Activated T-cell treated with anti-CD3 and anti-CD28 coated beads, Interleukin-2, amount 50 U/mL, for 4 hours (primary cell): ENCODE measurements at regions not wholly inside any gene's neighbourhood (a gene's known extent, or its start where the extent isn't known, plus 50 kb on each side); places are given as distances from the start of the nearest gene placed in this dataset.
"Not testable (repeated sequence)": the region's sequence is repeated elsewhere in the genome, so short reads cannot be mapped to it uniquely, and the experiment has no call there.

Source experiments
- ATAC-seq, 2 donors: fragments of 200-7000 bp; cut with Tn5 transposase; one replicate each; pipeline ENCODE4 v1.10.0; 2021
- DNase-seq: peaks from one replicate; pipeline ENCODE4 v3.0.0-alpha.2; 2020
- H3K27me3 Mint-ChIP-seq: one replicate; pipeline ENCODE4 v1.8.0; 2021; ENCODE audit warnings: low read depth, mixed read lengths
- H3K36me3 Mint-ChIP-seq: one replicate; pipeline ENCODE4 v1.8.0; 2022; ENCODE audit warnings: mixed read lengths; ENCODE audit not compliant: insufficient read depth
- H3K4me1 Mint-ChIP-seq: one replicate; pipeline ENCODE4 v1.8.0; 2021; ENCODE audit warnings: low read depth, mixed read lengths
- H3K4me3 Mint-ChIP-seq: one replicate; pipeline ENCODE4 v1.8.0; 2021; ENCODE audit warnings: mild to moderate bottlenecking, moderate library complexity, mixed read lengths
- H3K9me3 Mint-ChIP-seq: one replicate; pipeline ENCODE4 v1.8.0; 2021; ENCODE audit warnings: mixed read lengths

- DNase-seq: no peak
- no peaks in the 10 kb centered on the region for H3K4me1 Mint-ChIP-seq
- H3K9me3 Mint-ChIP-seq: no peaks in the 10 kb centered on the region
- no peak for ATAC-seq
- H3K27me3 Mint-ChIP-seq: no peaks in the 10 kb centered on the region
- no peak overlapping the region for H3K4me3 Mint-ChIP-seq
- no peaks in the 10 kb centered on the region for H3K36me3 Mint-ChIP-seq
Measured at GRCh38 chr16:65744401-65744800, 622.1 kb upstream of the CDH5 start.

- no peaks in the 10 kb centered on the region for H3K9me3 Mint-ChIP-seq
- no peaks in the 10 kb centered on the region for H3K4me1 Mint-ChIP-seq
- no peak overlapping the region for H3K4me3 Mint-ChIP-seq
- H3K27me3 Mint-ChIP-seq: no peaks in the 10 kb centered on the region
- DNase-seq (no peak), ATAC-seq (no peak)
- no peaks in the 10 kb centered on the region for H3K36me3 Mint-ChIP-seq
Measured at GRCh38 chr16:65743558-65743957, 621.7 kb upstream of the CDH11 start.

GRCh38 chr16:65740711-65741110, 618.8 kb upstream of the CDH11 start:
- no peaks in the 10 kb centered on the region for H3K9me3 Mint-ChIP-seq
- DNase-seq (no peak), ATAC-seq (no peak)
- no peaks in the 10 kb centered on the region for H3K4me1 Mint-ChIP-seq
- H3K4me3 Mint-ChIP-seq: no peak overlapping the region
- H3K36me3 Mint-ChIP-seq: no peaks in the 10 kb centered on the region
- no peaks in the 10 kb centered on the region for H3K27me3 Mint-ChIP-seq

GRCh38 chr16:65739518-65739917, 617.7 kb upstream of the CDH11 start:
- DNase-seq (no peak), ATAC-seq (no peak)
- Mint-ChIP-seq H3K9me3 (no peaks in the 10 kb centered on the region), H3K4me1 (no peaks in the 10 kb centered on the region), H3K4me3 (no peak overlapping the region), H3K27me3 (no peaks in the 10 kb centered on the region), H3K36me3 (no peaks in the 10 kb centered on the region)

GRCh38 chr16:65737831-65738230, 616.0 kb upstream of the CDH11 start:
- no peaks in the 10 kb centered on the region for H3K4me1 Mint-ChIP-seq
- no peak for DNase-seq
- H3K36me3 Mint-ChIP-seq: no peaks in the 10 kb centered on the region
- H3K4me3 Mint-ChIP-seq: no peak overlapping the region
- ATAC-seq: no peak
- no peaks in the 10 kb centered on the region for H3K27me3 Mint-ChIP-seq
- no peaks in the 10 kb centered on the region for H3K9me3 Mint-ChIP-seq

GRCh38 chr16:65735615-65736014, 613.8 kb upstream of the CDH11 start:
- not testable (repeated sequence) for H3K9me3 Mint-ChIP-seq, H3K4me3 Mint-ChIP-seq, ATAC-seq, H3K4me1 Mint-ChIP-seq, DNase-seq, H3K27me3 Mint-ChIP-seq, H3K36me3 Mint-ChIP-seq

- Mint-ChIP-seq H3K4me1 (no peaks in the 10 kb centered on the region), H3K4me3 (no peak overlapping the region), H3K36me3 (no peaks in the 10 kb centered on the region), H3K9me3 (no peaks in the 10 kb centered on the region), H3K27me3 (no peaks in the 10 kb centered on the region)
- ATAC-seq (no peak), DNase-seq (no peak)
Measured at GRCh38 chr16:65733721-65734120, 611.9 kb upstream of the CDH11 start.

- Mint-ChIP-seq H3K27me3 (no peaks in the 10 kb centered on the region), H3K9me3 (no peaks in the 10 kb centered on the region), H3K36me3 (no peaks in the 10 kb centered on the region), H3K4me3 (no peak overlapping the region), H3K4me1 (no peaks in the 10 kb centered on the region)
- ATAC-seq: no peak
- no peak for DNase-seq
Measured at GRCh38 chr16:65731833-65732232, 610.0 kb upstream of the CDH11 start.

- H3K36me3 Mint-ChIP-seq: no peaks in the 10 kb centered on the region
- DNase-seq (no peak), ATAC-seq (no peak)
- H3K27me3 Mint-ChIP-seq: no peaks in the 10 kb centered on the region
- no peaks in the 10 kb centered on the region for H3K9me3 Mint-ChIP-seq
- H3K4me3 Mint-ChIP-seq: no peak overlapping the region
- H3K4me1 Mint-ChIP-seq: no peaks in the 10 kb centered on the region
Measured at GRCh38 chr16:65728652-65729051, 606.8 kb upstream of the CDH11 start.

GRCh38 chr16:65728167-65728566, 606.3 kb upstream of the CDH11 start:
- no peak for DNase-seq
- Mint-ChIP-seq H3K9me3 (no peaks in the 10 kb centered on the region), H3K4me1 (no peaks in the 10 kb centered on the region), H3K4me3 (no peak overlapping the region), H3K27me3 (no peaks in the 10 kb centered on the region), H3K36me3 (no peaks in the 10 kb centered on the region)
- ATAC-seq: no peak

- no peaks in the 10 kb centered on the region for H3K36me3 Mint-ChIP-seq
- no peaks in the 10 kb centered on the region for H3K27me3 Mint-ChIP-seq
- no peak overlapping the region for H3K4me3 Mint-ChIP-seq
- H3K9me3 Mint-ChIP-seq: no peaks in the 10 kb centered on the region
- DNase-seq (no peak), ATAC-seq (no peak)
- no peaks in the 10 kb centered on the region for H3K4me1 Mint-ChIP-seq
Measured at GRCh38 chr16:65727534-65728137, 605.8 kb upstream of the CDH11 start.

GRCh38 chr16:65725156-65725845, 603.4 kb upstream of the CDH11 start:
- H3K36me3 Mint-ChIP-seq: no peaks in the 10 kb centered on the region
- no peaks in the 10 kb centered on the region for H3K4me1 Mint-ChIP-seq
- no peaks in the 10 kb centered on the region for H3K27me3 Mint-ChIP-seq
- ATAC-seq (no peak), DNase-seq (no peak)
- no peaks in the 10 kb centered on the region for H3K9me3 Mint-ChIP-seq
- no peak overlapping the region for H3K4me3 Mint-ChIP-seq

- ATAC-seq (no peak), DNase-seq (no peak)
- Mint-ChIP-seq H3K4me3 (no peak overlapping the region), H3K4me1 (no peaks in the 10 kb centered on the region), H3K27me3 (no peaks in the 10 kb centered on the region), H3K36me3 (no peaks in the 10 kb centered on the region), H3K9me3 (no peaks in the 10 kb centered on the region)
Measured at GRCh38 chr16:65722429-65722828, 600.6 kb upstream of the CDH11 start.

GRCh38 chr16:65717846-65718245, 596.0 kb upstream of the CDH11 start:
- Mint-ChIP-seq H3K9me3 (no peaks in the 10 kb centered on the region), H3K4me3 (no peak overlapping the region), H3K4me1 (no peaks in the 10 kb centered on the region), H3K36me3 (no peaks in the 10 kb centered on the region), H3K27me3 (no peaks in the 10 kb centered on the region)
- DNase-seq (no peak), ATAC-seq (no peak)
